H1 (cell line): ENCODE measurements at regions not wholly inside any gene's neighbourhood (a gene's known extent, or its start where the extent isn't known, plus 50 kb on each side); places are given as distances from the start of the nearest gene placed in this dataset.

Experiments used
- CTCF ChIA-PET: fragments of 300-600 bp; sonication (Branson Sonifier 250); formaldehyde crosslinking; loops from one replicate; lab custom pipeline; 2021; ENCODE audit not compliant: partially characterized antibody; lab: Charles Lee
- POLR2A ChIA-PET: fragments of 300-600 bp; sonication (Branson Sonifier 250); formaldehyde crosslinking; loops from one replicate; lab custom pipeline; 2021; ENCODE audit warnings: inconsistent platforms; ENCODE audit not compliant: partially characterized antibody; lab: Charles Lee
- DNase-seq, 2 experiments: peaks; one replicate each; pipeline versions ENCODE4 v3.0.0 to v3.0.0-alpha.2; 2010 to 2022; ENCODE audit warnings: low spot score in 2 of 2, low read depth in 1 of 2, mixed read lengths in 1 of 2
- FAIRE-seq: peaks from 2 replicates; lab custom pipeline; 2011; peaks lifted over from hg19 to GRCh38; lab: Jason Lieb, UNC
- H2AFZ ChIP-seq: 2 replicates; pipeline ENCODE4 v1.8.1; 2012; ENCODE audit warnings: low read length, inconsistent platforms
- H2AK5ac ChIP-seq: 2 replicates; pipeline ENCODE4 v1.6.1; 2013; ENCODE audit warnings: low read depth, low read length
- H2BK120ac ChIP-seq: replicated peaks from 2 replicates; pipeline ENCODE3; 2013; ENCODE audit warnings: low read depth, low read length, inconsistent platforms
- H2BK12ac ChIP-seq: 2 replicates; pipeline ENCODE4 v1.6.1; 2013; ENCODE audit warnings: low read depth, low read length
- H2BK15ac ChIP-seq: 2 replicates; pipeline ENCODE4 v1.6.1; 2013; ENCODE audit warnings: low read length
- H2BK20ac ChIP-seq: 2 replicates; pipeline ENCODE4 v1.6.1; 2013; ENCODE audit warnings: low read length
- H2BK5ac ChIP-seq: 2 replicates; pipeline ENCODE4 v1.6.1; 2013; ENCODE audit warnings: low read depth, low read length
- H3K14ac ChIP-seq: 2 replicates; pipeline ENCODE4 v1.6.1; 2013; ENCODE audit warnings: inconsistent platforms; ENCODE audit not compliant: insufficient read length
- H3K18ac ChIP-seq: 2 replicates; pipeline ENCODE4 v1.6.1; 2013; ENCODE audit warnings: low read length; ENCODE audit errors: extremely low read depth
- H3K23ac ChIP-seq: 2 replicates; pipeline ENCODE4 v1.6.1; 2013; ENCODE audit warnings: inconsistent platforms; ENCODE audit not compliant: insufficient read length
- H3K23me2 ChIP-seq: 2 replicates; pipeline ENCODE4 v1.6.1; 2013; ENCODE audit warnings: low read depth, low read length
- H3K27ac ChIP-seq: 2 replicates; pipeline ENCODE4 v1.6.1; 2011; ENCODE audit warnings: low read depth, low read length, inconsistent platforms
- H3K27me3 ChIP-seq, 4 experiments: replicated peaks in 1 of 4; 1 replicate in 1 of 4; 2 replicates in 3 of 4; pipeline versions ENCODE4 v1.6.1 to v1.8.1; 2011 to 2013; ENCODE audit warnings: low read length in 3 of 4, mild to moderate bottlenecking in 3 of 4, inconsistent platforms in 2 of 4, mixed read lengths in 2 of 4, moderate library complexity in 1 of 4; ENCODE audit not compliant: control insufficient read depth in 3 of 4, insufficient read depth in 3 of 4; ENCODE audit errors: extremely low read depth in 1 of 4
- H3K36me3 ChIP-seq, 4 experiments: 2 replicates each; pipeline versions ENCODE4 v1.6.1 to v1.8.1; 2011 to 2013; ENCODE audit warnings: mild to moderate bottlenecking in 4 of 4, low read length in 3 of 4, moderate library complexity in 2 of 4, control low read depth in 1 of 4, inconsistent platforms in 1 of 4; ENCODE audit not compliant: insufficient read depth in 4 of 4, control insufficient read depth in 2 of 4
- H3K4ac ChIP-seq: replicated peaks from 2 replicates; pipeline ENCODE3; 2013; ENCODE audit warnings: low read length, low read depth, mixed read lengths, inconsistent platforms; ENCODE audit not compliant: insufficient read length
- H3K4me1 ChIP-seq, 4 experiments: replicated peaks in 1 of 4; 1 replicate in 1 of 4; 2 replicates in 3 of 4; pipeline versions ENCODE4 v1.6.1 to v1.8.1; 2011 to 2013; ENCODE audit warnings: low read length in 3 of 4, inconsistent platforms in 2 of 4, mixed read lengths in 1 of 4; ENCODE audit not compliant: insufficient read depth in 4 of 4, control insufficient read depth in 3 of 4
- H3K4me2 ChIP-seq, 2 experiments: 2 replicates each; pipeline versions ENCODE4 v1.6.1 to v1.8.1; 2011 to 2013; ENCODE audit warnings: low read depth in 2 of 2, low read length in 2 of 2, control low read depth in 1 of 2, inconsistent platforms in 1 of 2, mild to moderate bottlenecking in 1 of 2; ENCODE audit not compliant: insufficient read depth in 1 of 2
- H3K4me3 ChIP-seq, 4 experiments: fragments of 200-600, 300-600 bp in 1 of 4; sonication (generic), shearing (Covaris generic), sonication (Bioruptor Twin) in 1 of 4; 2 replicates each; pipeline versions ENCODE4 v1.5.1 to v1.8.1; 2011 to 2016; ENCODE audit warnings: low read length in 4 of 4, low read depth in 3 of 4, control low read depth in 2 of 4, inconsistent platforms in 2 of 4, mild to moderate bottlenecking in 2 of 4, mixed read lengths in 1 of 4, moderate library complexity in 1 of 4; ENCODE audit not compliant: insufficient read depth in 2 of 4; ENCODE audit errors: extremely low read depth in 1 of 4
- H3K56ac ChIP-seq: replicated peaks from 2 replicates; pipeline ENCODE3; 2013; ENCODE audit warnings: low read depth, mild to moderate bottlenecking, mixed read lengths, low read length, inconsistent platforms; ENCODE audit not compliant: insufficient read length
- H3K79me1 ChIP-seq: 2 replicates; pipeline ENCODE4 v1.6.1; 2013; ENCODE audit warnings: low read depth, low read length, control low read depth
- H3K79me2 ChIP-seq, 2 experiments: 2 replicates each; pipeline versions ENCODE4 v1.6.1 to v1.8.1; 2012 to 2013; ENCODE audit warnings: low read length in 2 of 2, mild to moderate bottlenecking in 2 of 2, inconsistent platforms in 1 of 2; ENCODE audit not compliant: insufficient read depth in 2 of 2, control insufficient read depth in 1 of 2
- H3K9ac ChIP-seq, 4 experiments: replicated peaks in 1 of 4; 1 replicate in 1 of 4; 2 replicates in 3 of 4; pipeline versions ENCODE4 v1.6.1 to v1.8.1; 2011 to 2013; ENCODE audit warnings: low read depth in 3 of 4, low read length in 3 of 4, control low read depth in 2 of 4, mild to moderate bottlenecking in 2 of 4, moderate library complexity in 2 of 4, inconsistent platforms in 1 of 4; ENCODE audit errors: extremely low read depth in 1 of 4
- H3K9me3 ChIP-seq, 2 experiments: 2 replicates each; pipeline versions ENCODE4 v1.6.1 to v1.8.1; 2012 to 2013; ENCODE audit warnings: mild to moderate bottlenecking in 2 of 2, moderate library complexity in 2 of 2, control low read depth in 1 of 2, inconsistent platforms in 1 of 2, low read depth in 1 of 2, low read length in 1 of 2, mixed read lengths in 1 of 2; ENCODE audit not compliant: insufficient read depth in 2 of 2
- H4K20me1 ChIP-seq, 2 experiments: replicated peaks in 1 of 2; 2 replicates each; pipeline versions ENCODE3 to v1.8.1; 2011 to 2013; ENCODE audit warnings: inconsistent platforms in 2 of 2, low read length in 2 of 2, mild to moderate bottlenecking in 1 of 2; ENCODE audit not compliant: insufficient read depth in 2 of 2, control insufficient read depth in 1 of 2
- H4K5ac ChIP-seq: 2 replicates; pipeline ENCODE4 v1.6.1; 2013; ENCODE audit warnings: low read length, low read depth, mixed read lengths, inconsistent platforms; ENCODE audit not compliant: insufficient read length
- H4K8ac ChIP-seq: 2 replicates; pipeline ENCODE4 v1.8.0; 2013; ENCODE audit warnings: mild to moderate bottlenecking, moderate library complexity, low read length, inconsistent platforms; ENCODE audit not compliant: insufficient read depth; ENCODE audit errors: extremely low read depth
- H4K91ac ChIP-seq: replicated peaks from 2 replicates; pipeline ENCODE3; 2013; ENCODE audit warnings: low read length, mixed read lengths, inconsistent platforms; ENCODE audit not compliant: insufficient read length
- TAF7 ChIP-seq: optimal IDR thresholded peaks from 2 replicates; pipeline ENCODE3; 2011; ENCODE audit warnings: low read depth, mild to moderate bottlenecking, inconsistent platforms, low read length, moderate library complexity, borderline replicate concordance
- WGBS, 2 experiments: shearing (Covaris generic) in 1 of 2; methylation state at CpG; one replicate each; pipeline versions ENCODE4 v1.1.6 to v1.1.7; 2013 to 2015; ENCODE audit warnings: low lambda C conversion rate in 2 of 2, mixed read lengths in 2 of 2, inconsistent platforms in 1 of 2, low coverage in 1 of 2, missing lambda C conversion rate in 1 of 2; ENCODE audit not compliant: insufficient replicate concordance in 2 of 2, insufficient coverage in 1 of 2, insufficient read length in 1 of 2; ENCODE audit errors: extremely low coverage in 1 of 2, missing lambda C conversion rate in 1 of 2; 5-methylcytosine and 5-hydroxymethylcytosine counted together

GRCh38 chr18:2108591-2108990 is 462.7 kb downstream of the METTL4 start:
- POLR2A ChIA-PET = no interaction called here
- Histone ChIP-seq H4K20me1 (no peaks in the 10 kb centered on the region), H2BK12ac (no peak overlapping the region)
- no peak for TF ChIP-seq TAF7

More at GRCh38 chr18:2108591-2108990, 462.7 kb downstream of the METTL4 start:
- DNase-seq (no peak), FAIRE-seq (no peak)
- 95% methylated on average over 5 of the region's 6 CpGs; no CpG with 5 or more reads in 1 of the 2 experiments for WGBS, 2 experiments
- Histone ChIP-seq H4K8ac (no peak overlapping the region), H3K9me3 (no peaks in the 10 kb centered on the region), H2BK15ac (no peak overlapping the region), H3K27ac (no peak overlapping the region), H3K23ac (no peak overlapping the region), H3K36me3 (no peaks in the 10 kb centered on the region), H3K27me3 (no peaks in the 10 kb centered on the region), H3K14ac (no peak overlapping the region), H2BK120ac (no peak overlapping the region), H2BK5ac (no peak overlapping the region), H3K18ac (no peak overlapping the region), H2AK5ac (no peak overlapping the region), H3K4ac (no peak overlapping the region), H3K4me3 (no peak overlapping the region), H3K9ac (no peak overlapping the region), H4K5ac (no peak overlapping the region), H3K23me2 (no peaks in the 10 kb centered on the region; the same call in 1 of the 2 replicates), H3K79me1 (no peaks in the 10 kb centered on the region), H3K56ac (no peak overlapping the region), H3K4me2 (no peak overlapping the region), H3K79me2 (no peaks in the 10 kb centered on the region), H4K91ac (no peak overlapping the region), H2AFZ (no peak overlapping the region), H2BK20ac (no peak overlapping the region), H3K4me1 (no peaks in the 10 kb centered on the region)
- CTCF ChIA-PET = interaction anchor here (0.7 to 5.2 kb wide), 4 partner anchors 8 to 114 kb away, joined by 3 to 50 read pairs (median 3); no protein-coding TSS in a partner anchor
